HG03565 (cell line): ENCODE measurements at regions not wholly inside any gene's neighbourhood (a gene's known extent, or its start where the extent isn't known, plus 50 kb on each side); places are given as distances from the start of the nearest gene placed in this dataset.

Experiments used
- ATAC-seq: cut with Tn5 transposase; IDR thresholded peaks from one replicate; pipeline ENCODE4 v1.9.1; 2021; ENCODE audit warnings: mild to moderate bottlenecking, moderate library complexity; ENCODE audit not compliant: unreplicated experiment

DNA sequence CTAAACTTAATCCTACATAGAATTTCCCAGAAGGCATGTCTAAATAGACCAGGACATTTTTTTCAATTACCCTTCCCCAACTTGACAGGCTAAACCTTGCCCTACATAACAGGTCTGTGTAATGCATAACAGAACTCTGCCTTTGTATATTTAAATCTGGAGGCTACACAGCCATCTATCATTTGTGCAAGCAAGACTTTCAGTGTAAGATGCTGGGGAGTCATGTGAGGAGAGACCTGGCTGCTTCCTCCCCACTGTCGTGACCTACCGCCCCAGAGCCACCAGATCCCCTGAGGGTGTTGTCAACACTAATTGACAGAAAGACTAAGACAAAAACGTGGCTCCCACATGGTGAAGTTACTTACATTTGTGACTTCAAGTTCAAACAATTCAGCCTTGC is 342.2 kb downstream of the PPARGC1A start:
- ATAC-seq = no peak

DNA sequence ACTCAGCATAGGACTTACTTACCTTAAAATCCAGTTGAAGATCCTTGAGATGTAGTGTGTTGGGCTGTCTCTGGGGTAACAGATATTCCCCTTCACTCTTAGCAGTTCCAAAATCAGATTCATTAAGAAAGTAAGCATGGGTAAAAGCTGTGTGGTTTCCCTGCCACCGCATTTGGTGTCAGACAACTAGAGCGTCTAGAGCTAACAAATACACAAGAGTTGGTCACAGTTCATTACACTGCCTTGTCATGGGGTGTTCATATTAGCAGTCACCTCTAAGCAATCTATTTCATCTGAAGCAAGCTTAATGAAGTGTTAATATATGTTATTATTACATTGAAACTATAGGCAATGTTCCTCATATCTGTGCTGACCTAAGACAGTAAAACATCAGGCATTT is 342.8 kb downstream of the PPARGC1A start:
- no peak for ATAC-seq

DNA sequence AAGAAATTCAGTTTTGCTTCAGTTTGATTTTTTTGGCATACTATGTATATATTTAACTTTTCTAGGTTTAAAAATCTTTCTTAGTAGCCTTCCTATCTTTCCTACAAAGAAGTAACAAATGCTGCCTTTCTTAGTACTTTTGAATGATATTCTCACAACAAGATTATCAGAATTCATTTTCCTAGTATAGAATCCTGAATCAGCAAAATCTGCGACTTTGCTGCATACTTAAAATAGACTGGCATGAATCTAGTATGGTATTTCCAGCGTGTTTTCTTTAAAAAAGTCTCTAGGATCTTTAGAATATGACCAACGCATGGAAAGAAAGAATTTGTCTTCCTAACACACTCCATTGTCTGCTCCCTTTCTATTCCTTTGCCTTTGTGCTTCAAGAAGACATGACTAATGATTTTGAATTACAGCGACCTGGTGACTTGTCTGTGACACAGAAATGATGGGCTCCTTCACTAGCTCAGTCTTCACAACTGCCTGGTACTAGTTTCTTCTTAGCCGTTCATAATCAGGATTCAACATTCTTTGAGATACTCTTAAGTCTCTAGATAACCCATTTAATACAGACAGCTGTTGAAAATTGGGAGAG is 349.8 kb downstream of the PPARGC1A start:
- no peak for ATAC-seq

DNA sequence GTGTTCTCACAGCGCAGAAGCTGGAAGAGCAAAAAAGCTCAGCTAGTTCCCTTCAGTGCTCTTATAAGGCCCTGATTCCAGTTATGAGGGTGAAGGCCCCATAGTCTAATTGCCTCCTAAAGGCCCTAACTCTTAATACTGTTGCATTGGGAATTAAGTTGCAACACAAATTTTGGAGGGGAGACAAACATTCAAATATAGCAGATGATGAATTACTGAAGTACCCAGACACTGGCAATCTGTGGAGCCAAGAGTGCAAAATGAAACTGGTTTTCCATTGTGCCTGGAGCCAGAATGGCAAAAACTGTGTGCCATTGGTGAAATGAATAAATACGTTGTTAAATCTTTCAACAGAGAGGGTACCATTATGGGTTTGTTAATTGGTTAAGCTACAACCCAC is 356.0 kb downstream of the PPARGC1A start:
- no peak for ATAC-seq

DNA sequence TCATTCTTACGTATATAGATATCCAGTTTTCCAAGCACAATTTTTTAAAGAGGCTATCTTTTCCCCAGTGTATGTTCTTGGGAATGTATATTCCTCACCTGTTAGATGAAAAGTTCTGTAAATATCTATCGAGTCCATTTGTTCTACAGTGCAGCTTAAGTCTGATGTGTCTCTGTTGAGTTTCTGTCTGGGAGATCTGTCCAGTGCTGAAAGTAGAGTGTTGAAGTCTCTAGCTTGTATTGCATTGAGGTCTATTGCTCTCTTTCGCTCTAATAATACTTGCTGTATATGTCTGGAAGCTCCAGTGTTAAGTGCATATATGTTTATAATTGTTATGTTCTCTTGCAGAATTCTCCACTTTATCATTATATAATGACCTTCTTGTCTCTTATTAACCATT is 373.1 kb downstream of the PPARGC1A start:
- ATAC-seq = no peak

DNA sequence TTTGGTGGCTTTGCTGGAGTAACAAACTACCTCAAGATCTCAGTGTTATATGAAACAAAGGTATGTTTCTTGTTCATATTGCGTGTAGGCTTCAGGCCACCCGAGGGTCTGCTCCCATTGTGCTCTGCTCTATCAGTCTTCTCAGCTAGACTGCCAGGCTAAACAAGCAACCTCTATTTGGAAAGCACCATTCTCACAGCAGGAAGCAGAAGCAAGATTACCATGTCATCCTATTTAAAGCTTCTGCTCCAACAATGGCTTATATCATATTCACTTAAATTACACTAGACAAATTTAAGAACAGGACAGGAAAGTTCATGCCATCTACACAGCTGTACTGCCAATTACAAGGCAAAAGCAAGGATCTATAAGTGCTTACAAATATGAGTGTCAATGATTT is 385.8 kb downstream of the PPARGC1A start:
- ATAC-seq = no peak

DNA sequence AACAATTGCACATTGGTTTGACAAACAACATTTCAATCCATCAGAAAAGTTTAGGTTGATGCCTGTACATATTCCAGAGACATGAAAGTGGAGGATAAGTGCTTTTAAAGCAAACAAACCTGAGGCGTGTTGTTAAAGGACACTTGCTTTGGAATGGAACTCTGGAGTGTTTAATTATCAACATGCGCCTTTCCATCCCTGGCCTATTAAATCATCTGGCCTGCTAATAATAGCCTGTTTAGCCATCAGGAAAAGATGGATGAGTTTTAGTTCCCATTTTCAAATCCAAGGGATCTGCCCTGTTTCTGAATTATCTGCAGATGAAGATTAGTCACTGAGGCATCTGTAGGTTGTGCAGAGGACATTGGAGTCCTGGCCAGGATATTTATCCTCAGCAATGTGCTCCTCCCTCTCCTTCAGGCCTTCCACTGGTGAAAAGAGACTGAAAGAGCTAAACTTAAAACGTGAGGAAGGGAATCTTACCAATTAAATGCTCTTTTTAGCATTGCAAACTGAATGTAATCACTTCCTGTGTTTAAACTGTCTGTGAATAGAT is 388.9 kb downstream of the PPARGC1A start:
- ATAC-seq = no peak

DNA sequence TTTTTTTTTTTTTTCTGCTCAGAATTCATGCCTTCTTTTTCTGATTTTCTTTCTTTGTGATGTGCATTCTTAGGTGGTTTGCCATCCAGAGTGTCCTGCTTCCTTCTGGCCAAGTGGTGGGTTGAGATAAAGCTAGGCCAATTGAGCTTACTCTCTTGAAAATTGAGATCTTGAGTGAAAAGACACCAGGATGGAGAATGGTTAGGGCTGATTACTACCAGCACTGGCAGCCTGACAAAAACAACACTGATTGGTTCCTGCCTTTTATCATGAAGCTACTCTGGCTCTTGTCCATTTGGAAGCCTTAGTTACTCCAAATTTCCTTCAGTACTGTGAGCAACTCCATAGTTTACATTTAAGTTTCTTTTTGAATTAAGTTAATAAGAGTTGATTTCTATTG is 404.0 kb downstream of the PPARGC1A start:
- no peak for ATAC-seq

DNA sequence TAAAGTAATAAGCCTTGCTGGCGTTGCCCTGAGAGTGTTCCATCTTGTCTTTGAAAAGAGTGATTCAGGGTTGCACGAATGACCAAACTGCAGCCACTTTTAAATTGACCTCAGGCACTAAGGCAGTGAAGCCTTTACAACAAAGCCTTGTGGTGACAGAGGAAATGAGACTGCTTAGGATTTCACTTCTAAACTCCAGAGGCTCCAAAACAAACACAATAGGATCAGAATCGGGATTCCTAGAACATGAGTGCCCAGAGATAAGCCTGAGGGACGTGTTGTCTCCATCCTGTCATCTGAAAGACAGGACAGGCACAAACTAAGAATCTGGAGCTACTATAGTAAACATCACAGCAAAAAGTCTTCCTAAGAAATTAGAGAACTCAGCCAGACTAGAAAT is 405.2 kb downstream of the PPARGC1A start:
- no peak for ATAC-seq

DNA sequence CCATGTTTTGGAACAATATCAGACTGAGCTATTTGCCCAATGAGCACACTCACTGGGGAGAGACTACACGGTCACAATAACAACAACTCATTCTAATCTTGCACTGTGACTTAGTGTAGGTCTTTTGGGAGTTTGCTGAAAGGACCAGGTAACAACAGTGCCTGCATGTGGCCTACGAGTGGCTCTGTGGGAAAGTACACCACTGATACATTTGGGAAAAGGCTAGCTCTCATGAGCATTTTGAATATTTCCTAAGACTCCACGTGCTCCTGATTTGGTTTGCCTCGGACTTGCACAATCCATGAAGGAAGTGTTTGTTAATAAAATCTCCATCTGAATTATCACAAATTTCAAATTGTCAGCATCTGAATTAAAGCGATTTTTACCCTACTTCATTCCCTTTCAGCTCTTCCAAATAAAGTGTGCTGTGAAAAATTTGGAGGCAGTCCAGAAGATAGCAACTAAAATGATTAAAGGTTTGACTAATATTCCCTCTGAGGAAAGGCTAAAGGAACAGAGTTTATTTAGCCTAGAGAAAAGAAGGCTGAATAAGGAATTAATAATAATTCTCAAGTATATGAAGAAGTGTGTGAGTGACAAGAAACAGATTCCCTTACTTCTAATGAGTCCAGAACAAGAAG is 406.4 kb downstream of the PPARGC1A start:
- no peak for ATAC-seq

DNA sequence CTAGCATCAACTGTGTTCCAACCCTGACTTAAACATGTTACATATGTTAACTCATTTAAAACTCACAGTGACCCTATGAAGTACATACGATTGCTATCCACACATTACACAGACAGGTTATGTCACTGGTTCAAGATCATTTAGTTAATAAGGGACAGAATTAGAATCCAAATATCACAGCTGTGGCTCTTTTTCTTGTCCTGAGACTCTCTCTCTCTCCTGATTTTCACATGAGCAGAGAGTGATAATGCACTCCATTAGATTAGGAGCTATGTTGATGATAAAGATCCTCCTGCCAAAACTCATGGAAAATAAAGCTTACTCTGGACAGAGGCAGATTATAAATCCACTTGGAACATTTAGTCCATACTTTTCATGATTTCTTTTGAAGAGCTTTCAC is 408.3 kb downstream of the PPARGC1A start:
- no peak for ATAC-seq

DNA sequence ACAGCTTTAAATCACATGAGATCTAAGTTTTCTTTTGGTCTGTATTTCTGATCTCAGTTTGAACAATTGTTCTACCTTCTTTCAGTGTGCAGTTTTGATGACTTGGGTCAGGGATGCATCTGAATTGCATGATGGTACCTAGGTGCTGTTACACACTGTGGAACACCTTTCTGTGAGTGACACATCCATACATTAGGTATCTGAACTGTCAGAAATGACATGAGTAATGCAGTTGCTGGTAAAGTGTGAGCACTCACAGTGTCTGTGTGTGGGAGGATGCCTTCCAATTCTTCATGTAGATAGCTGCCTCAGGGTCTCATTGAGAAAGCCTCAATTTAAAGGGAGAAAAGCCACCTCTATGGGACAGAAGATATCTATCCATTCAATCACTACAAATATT is 411.9 kb downstream of the PPARGC1A start:
- ATAC-seq = no peak

DNA sequence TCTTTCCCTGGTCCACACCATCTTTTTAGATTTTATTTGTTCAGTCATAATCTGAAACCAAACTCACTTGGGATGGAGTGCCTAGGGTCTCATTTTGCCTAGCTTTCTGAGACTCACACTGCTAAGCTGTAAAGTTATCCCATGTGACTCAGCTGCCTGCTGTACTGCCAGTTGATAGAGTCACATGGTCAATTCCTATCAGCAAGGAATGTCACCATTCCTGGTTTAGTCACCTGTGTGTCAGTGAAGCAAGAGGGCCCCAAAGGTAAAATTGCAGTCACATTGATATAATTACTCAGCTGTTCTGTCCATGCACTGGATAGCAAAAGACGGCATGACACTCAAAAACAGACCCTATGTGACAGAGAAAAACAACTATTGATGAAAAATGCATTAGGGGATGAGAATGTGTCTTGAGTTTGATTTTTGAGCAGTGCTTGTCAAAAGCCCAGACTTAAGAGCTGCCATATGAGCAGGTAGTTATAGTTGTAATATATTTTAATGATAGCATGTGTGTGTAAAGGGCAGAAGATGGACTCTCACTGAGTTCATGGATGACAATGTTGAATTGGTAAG is 413.2 kb downstream of the PPARGC1A start:
- no peak for ATAC-seq

DNA sequence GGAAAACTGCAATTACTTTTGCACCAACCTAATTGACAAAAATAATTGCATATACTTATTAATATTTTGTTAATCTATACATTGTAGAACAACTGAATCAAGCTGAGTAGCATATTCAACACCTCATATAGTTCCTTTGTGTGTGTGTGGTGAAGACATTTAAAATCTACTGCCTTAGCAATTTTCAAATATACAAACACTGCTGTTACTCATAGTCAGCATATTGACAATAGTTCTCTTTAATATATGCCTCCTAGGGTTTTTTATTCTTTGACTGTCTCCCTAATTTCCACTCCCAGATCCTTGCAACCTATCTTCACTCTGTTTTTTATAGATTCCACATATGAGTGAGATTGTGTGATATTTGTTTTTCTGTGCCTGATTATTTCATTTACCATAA is 426.8 kb downstream of the PPARGC1A start:
- ATAC-seq = no peak

DNA sequence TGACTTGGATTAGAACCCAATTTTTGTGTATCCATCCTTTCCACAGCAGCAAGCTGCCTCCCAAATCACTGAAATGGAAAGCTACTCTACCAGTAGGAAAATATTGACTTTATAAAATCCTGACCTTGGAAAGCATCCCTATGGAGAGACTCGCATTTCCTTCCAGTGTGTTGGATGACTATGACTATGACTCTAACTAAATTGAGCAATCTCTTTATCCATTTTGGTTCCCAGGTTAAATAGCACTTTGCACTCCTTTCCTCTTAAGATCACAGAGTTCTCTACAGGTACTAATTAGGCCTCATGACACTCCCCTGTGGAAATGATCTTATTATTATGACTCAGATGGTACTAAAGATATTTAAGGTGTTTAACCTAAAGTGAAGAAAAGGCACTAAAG is 431.8 kb downstream of the PPARGC1A start:
- ATAC-seq = no peak

DNA sequence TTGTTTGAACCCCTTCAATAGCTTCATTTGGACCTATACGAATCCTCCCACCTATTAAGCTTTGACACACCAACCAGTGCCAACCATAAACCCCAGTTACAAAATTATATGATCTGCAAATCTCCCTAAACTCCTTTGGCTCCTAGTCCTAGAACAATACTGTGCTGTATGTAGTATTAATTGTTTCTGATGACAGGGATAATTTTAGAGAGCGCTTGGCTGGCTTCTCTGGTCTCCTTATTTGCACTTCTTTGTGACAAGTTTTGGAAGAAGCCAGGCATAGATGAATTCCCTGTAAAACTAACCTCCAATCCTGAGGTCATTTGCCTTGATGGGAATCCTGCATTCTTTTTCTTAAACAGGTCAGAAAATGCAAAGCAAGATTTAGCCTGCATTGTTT is 433.0 kb downstream of the PPARGC1A start:
- no peak for ATAC-seq

DNA sequence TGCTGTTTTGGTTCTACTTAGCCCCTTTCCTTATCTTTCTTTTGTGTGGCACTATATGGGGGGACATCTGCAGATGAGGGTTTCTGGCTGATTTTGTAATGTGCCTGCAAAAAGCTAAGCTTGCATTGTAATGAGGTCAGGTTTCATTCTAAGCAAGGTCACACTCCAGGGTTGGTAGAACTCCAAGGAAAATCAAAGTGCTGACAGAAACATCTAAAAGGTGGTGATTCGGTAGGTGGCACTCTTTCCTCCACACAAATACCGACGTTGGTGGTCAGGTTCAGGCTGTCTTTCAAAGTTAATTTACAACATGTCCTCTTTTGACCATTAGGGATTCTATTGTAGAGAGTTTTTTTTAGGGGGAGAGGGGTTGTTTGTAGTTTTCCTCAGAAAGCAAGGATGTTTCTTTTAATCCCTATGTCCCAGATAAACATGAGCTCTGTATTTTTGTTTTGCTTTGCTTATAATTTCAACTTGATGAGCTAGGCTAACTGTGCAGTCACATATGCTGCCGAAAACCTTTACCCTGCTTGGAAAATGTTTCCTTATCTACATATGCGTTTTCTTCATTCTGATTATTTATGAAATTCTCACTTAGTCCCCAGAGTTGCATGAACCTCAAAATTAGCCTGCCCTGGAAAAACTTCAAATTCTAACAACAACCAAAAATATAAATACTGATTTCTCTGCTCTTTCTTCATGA is 434.2 kb downstream of the PPARGC1A start:
- no peak for ATAC-seq

DNA sequence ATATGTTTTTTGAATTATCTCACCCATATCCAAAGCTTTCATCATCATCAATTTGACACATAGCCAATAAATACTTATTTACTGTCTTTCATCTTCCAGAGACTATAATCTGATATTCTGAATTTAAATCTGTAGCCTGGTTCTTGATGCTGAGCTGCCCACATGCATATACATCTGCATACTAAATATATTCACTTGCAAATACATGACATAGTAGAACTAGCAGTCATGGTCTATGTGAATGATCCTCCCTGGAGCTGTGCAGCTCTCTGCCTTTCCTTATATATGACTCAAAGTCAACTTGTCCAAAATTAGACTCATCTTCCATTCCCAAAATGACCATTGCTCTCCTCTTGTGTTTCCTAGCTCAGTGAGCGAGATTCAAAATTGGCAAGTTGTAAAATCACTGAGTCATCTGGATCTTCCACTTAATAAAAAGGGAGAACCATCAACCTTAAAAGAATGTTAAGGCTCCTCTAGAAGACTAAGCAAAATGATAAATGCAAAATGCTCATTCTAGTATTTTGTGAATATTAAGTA is 448.2 kb downstream of the PPARGC1A start:
- ATAC-seq = no peak

DNA sequence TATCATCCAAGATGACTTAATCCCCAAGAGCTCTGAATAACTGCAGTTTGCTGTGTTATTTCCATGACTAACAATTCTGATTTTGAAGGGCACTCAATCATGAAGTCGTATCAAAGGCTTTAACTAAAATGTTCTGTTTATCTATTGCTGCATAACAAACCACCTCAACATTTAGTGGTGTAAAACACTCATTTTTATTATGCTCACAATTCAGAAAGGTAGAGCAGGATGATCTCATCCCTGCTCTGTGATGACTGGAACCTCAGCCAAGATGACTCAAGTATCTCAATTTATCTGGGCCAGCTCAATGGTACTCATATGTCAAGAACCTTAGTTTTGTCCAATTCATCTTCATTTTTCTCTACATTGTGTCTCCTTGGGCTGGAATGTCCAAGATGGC is 451.1 kb downstream of the PPARGC1A start:
- no peak for ATAC-seq

DNA sequence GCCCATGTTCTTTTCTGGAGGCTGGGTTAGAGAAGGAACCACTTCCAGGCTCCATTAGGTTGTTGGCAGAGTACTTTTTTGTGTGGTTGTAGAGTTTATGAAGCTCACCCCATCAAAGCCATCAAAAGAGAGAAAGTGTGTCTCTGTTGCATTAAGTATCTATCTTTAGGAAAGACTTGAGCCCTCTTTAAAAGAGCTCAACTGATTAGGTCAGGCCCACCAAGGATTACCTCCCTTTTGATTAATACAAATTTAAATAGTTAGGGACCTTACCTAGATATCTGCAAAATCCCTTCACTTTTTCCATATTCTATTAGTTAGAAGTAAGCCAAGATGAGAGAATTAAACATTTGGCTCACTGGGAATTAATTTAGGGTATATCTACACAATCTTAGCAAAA is 460.4 kb downstream of the PPARGC1A start:
- no peak for ATAC-seq

DNA sequence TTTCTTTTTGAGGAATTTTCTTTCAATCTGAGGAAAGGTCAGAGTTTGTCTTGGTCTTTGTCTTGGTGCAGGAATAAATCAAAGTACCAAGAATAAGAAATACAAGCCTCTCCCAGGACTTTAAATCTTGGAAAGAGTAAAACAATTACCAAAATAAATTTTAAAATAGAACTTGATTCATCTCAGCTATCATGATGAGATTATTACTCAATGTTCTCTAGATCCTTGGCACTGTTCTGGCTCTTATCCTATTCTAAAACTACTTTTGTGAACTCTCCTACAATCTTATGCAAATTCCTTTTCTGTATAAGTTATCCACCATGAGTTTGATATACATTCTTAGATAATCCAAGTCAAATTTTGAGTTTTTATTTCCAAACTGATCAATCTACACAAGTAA is 464.3 kb downstream of the PPARGC1A start:
- no peak for ATAC-seq

DNA sequence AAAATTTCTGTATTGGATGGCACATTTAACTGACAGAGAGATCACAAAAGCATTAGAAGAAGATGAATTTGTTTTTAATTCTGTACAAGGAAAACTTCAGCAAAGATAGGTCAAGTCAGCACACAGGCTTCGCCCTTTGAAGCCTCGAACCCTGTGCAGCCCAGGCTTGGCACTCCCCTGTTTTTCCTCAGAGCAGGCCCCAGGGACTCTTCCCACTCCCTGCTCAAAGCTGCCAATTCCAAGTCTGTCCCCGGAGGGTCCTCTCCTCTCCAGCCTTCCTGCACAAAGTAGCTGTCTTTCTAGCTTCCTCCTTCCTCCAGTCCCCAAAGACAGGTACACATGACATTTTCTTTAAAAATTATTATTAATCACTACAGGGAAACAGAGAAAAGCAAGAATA is 466.3 kb downstream of the PPARGC1A start:
- no peak for ATAC-seq
